ENCODE measurements at regions not wholly inside any gene's neighbourhood (a gene's known extent, or its start where the extent isn't known, plus 50 kb on each side); places are given as distances from the start of the nearest gene placed in this dataset.

DNA sequence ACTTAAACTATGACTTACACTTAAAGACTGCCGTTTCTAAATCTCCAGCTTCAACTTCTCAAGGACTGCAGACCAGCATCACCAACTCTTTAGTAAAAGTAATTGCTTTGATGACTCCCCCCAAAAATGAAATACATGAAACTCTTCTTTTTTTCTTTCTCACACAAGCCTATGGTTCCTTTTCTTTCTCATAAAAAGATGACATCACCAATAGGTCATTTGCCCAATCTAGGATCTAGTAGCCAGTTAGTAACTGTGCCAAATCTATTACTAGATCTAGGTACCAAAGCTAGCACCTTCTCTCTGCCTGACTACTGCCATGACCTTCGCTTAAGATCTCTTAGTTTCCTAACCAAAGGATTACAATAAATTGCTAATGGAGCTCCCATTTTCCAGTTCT lies 1266.0 kb upstream of the ADGRL4 start:
- Histone ChIP-seq H3K27ac (ENCODE audit: low read depth, low read length) (no peak overlapping the region), H3K4me2 (ENCODE audit: insufficient read depth in 1 of 2, low read depth in 2 of 2, low read length in 2 of 2) (no peak overlapping the region), H2BK5ac (ENCODE audit: low read depth, low read length) (no peak overlapping the region), H2AFZ (ENCODE audit: low read length) (no peak overlapping the region), H3K4me3 (ENCODE audit: extremely low read depth in 1 of 4, insufficient read depth in 2 of 4, low read depth in 3 of 4, low read length in 4 of 4) (no peak overlapping the region), H3K18ac (ENCODE audit: extremely low read depth, low read length) (no peak overlapping the region), H3K79me1 (ENCODE audit: low read depth, low read length) (no peaks in the 10 kb centered on the region), H3K23me2 (ENCODE audit: low read depth, low read length) (no peaks in the 10 kb centered on the region), H4K5ac (ENCODE audit: insufficient read length, low read depth, low read length) (no peak overlapping the region), H4K8ac (ENCODE audit: extremely low read depth, insufficient read depth, low read length) (no peak overlapping the region), H3K23ac (ENCODE audit: insufficient read length) (no peak overlapping the region), H3K79me2 (ENCODE audit: control insufficient read depth in 1 of 2, insufficient read depth in 2 of 2, low read length in 2 of 2) (no peaks in the 10 kb centered on the region), H2BK120ac (replicated peaks; ENCODE audit: low read depth, low read length) (no peak overlapping the region), H4K91ac (replicated peaks; ENCODE audit: insufficient read length, low read length) (no peak overlapping the region), H3K9me3 (ENCODE audit: insufficient read depth in 2 of 2, low read depth in 1 of 2, low read length in 1 of 2) (no peaks in the 10 kb centered on the region), H3K4me1 (replicated peaks in 1 of 4; ENCODE audit: control insufficient read depth in 3 of 4, insufficient read depth in 4 of 4, low read length in 3 of 4) (no peaks in the 10 kb centered on the region; a peak in 1 of 7 replicates), H2BK15ac (ENCODE audit: low read length) (no peak overlapping the region), H3K4ac (replicated peaks; ENCODE audit: insufficient read length, low read depth, low read length) (no peak overlapping the region), H3K9ac (replicated peaks in 1 of 4; ENCODE audit: extremely low read depth in 1 of 4, low read depth in 3 of 4, low read length in 3 of 4) (no peak overlapping the region), H2AK5ac (ENCODE audit: low read depth, low read length) (no peak overlapping the region), H3K27me3 (replicated peaks in 1 of 4; ENCODE audit: control insufficient read depth in 3 of 4, extremely low read depth in 1 of 4, insufficient read depth in 3 of 4, low read length in 3 of 4) (no peaks in the 10 kb centered on the region), H3K36me3 (ENCODE audit: control insufficient read depth in 2 of 4, insufficient read depth in 4 of 4, low read length in 3 of 4) (no peaks in the 10 kb centered on the region), H2BK20ac (ENCODE audit: low read length) (no peak overlapping the region), H4K20me1 (replicated peaks in 1 of 2; ENCODE audit: control insufficient read depth in 1 of 2, insufficient read depth in 2 of 2, low read length in 2 of 2) (no peaks in the 10 kb centered on the region), H2BK12ac (ENCODE audit: low read depth, low read length) (no peak overlapping the region), H3K56ac (replicated peaks; ENCODE audit: insufficient read length, low read depth, low read length) (no peak overlapping the region), H3K14ac (ENCODE audit: insufficient read length) (no peak overlapping the region)
- TF ChIP-seq EP300 (IDR thresholded peaks at IDR 0.05; ENCODE audit: borderline replicate concordance in 1 of 2, low read depth in 2 of 2, low read length in 2 of 2) = no peak
- no peak for TF ChIP-seq CTBP2 (IDR thresholded peaks at IDR 0.05; ENCODE audit: borderline replicate concordance, insufficient read depth, insufficient read length, low read length)
- TF ChIP-seq GTF2F1 (IDR thresholded peaks at IDR 0.05; ENCODE audit: borderline replicate concordance, low read depth, low read length) = no peak
- no peak for TF ChIP-seq MAFK (IDR thresholded peaks at IDR 0.05; ENCODE audit: low read depth, low read length)
- no peak for TF ChIP-seq NRF1 (IDR thresholded peaks at IDR 0.05; ENCODE audit: low read depth, low read length)
- no peak for TF ChIP-seq PHF8 (conservative IDR thresholded peaks at IDR 0.05; ENCODE audit: low read depth, low read length)
- no peak for TF ChIP-seq SUZ12 (IDR thresholded peaks at IDR 0.05; ENCODE audit: low read length)
- CTCF ChIA-PET (ENCODE audit: partially characterized antibody) = no interaction called here
- DNase-seq (ENCODE audit: low read depth in 1 of 2, low spot score in 2 of 2) = no peak
- no peak for FAIRE-seq
- 90% methylated on average over 2 of the region's 2 CpGs; no CpG with 5 or more reads in 1 of the 2 experiments for WGBS, 2 experiments (ENCODE audit: extremely low coverage in 1 of 2, insufficient coverage in 1 of 2, insufficient read length in 1 of 2, insufficient replicate concordance in 2 of 2, low coverage in 1 of 2, low lambda C conversion rate in 2 of 2, missing lambda C conversion rate in 1 of 2)
- POLR2A ChIA-PET (ENCODE audit: partially characterized antibody) = no interaction called here

All from H1 (cell line).